GM18511 (cell line): ENCODE measurements at regions not wholly inside any gene's neighbourhood (a gene's known extent, or its start where the extent isn't known, plus 50 kb on each side); places are given as distances from the start of the nearest gene placed in this dataset.

Experiments used
- ATAC-seq: cut with Tn5 transposase; IDR thresholded peaks from one replicate; pipeline ENCODE4 v1.9.1; 2021; ENCODE audit warnings: mild to moderate bottlenecking, moderate library complexity; ENCODE audit not compliant: unreplicated experiment

DNA sequence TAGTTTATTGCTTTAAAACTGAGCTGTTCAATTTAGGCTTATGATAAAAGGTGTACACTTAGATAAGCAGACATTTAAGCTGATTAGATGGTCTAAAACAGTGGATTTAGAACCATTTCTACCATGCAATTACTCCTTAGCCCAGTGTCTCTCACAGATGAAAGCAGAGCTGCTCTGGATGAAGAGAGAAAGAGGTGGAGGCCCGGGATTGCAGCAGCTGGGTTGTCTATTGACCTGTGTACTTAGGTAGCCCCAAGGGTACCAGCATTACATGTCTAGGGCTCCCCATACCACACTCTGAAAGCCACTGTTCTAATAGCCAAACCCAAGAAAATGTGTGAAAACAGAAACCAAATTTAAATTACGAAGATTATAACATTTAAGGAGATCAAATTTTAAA lies 86.0 kb upstream of the GIMD1 start:
- no peak for ATAC-seq

DNA sequence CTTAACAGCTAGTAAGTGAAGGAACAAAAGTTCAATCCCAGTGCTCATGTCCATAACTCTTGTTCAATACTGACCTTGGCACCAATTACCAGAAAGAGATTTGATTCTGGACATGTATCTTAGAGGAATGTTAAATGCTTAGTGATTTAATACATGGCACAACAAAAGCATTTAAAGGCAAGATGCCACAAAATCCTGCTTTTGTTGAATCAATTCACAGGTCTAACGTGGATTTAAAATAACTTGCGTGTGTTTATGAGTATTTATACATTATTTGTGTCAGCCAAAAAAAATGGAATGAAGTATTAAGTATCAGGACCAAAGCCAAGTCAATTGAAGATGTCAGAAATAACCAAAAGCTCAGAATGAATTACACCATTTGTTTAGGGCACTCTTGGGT lies 85.4 kb upstream of the GIMD1 start:
- ATAC-seq = no peak

DNA sequence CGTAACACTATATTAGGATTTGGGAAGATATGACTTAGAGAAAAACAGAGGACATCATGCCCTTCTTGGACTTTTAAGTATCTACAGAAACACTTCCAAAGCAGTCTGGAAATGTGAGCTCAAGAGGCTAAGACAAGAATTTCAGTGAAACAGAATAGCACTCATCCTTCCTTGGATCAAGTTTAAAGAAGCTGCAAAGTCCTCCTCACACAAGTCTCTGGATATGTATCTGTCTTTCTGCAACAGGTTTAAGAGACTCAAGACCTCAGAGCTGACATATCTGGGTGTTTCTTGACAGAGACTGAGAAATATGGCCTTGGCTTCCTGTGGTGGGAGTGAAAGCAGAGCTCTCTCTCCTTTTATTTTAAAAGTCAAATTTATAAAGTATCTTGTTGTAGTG lies 82.5 kb upstream of the GIMD1 start:
- no peak for ATAC-seq

- ATAC-seq = no peak
These were observed 81.7 kb upstream of the GIMD1 start for GRCh38 chr4:106450249-106450648.

- no peak for ATAC-seq
These were observed 76.0 kb upstream of the GIMD1 start for GRCh38 chr4:106444557-106444956.

GRCh38 chr4:106430797-106431196 lies 62.2 kb upstream of the GIMD1 start:
- no peak for ATAC-seq

DNA sequence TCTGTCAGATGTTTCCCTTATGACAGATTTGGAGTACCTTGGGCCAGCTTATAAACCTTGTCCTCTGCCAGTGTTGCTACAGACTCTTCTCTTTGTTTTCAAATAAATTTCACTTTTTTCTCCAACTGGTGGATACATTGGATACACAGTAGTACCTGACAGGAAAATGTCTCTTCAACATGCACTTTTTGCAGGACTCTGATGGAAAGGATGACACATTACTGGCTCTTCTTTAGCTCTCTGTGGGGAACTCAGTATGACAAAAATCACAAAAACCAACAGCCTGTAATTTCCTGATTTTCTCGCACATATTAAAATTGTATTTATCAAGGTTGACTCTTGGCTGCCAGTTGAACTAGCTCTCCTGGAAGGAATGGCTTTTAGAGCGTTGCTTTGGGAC lies 61.3 kb upstream of the GIMD1 start:
- ATAC-seq = no peak

- ATAC-seq = no peak
These were observed 57.5 kb upstream of the GIMD1 start for GRCh38 chr4:106426069-106426468.

- no peak for ATAC-seq
These were observed 57.0 kb upstream of the GIMD1 start for GRCh38 chr4:106425576-106425975.

- ATAC-seq = no peak
These were observed 55.8 kb upstream of the GIMD1 start for GRCh38 chr4:106424426-106424825.

GRCh38 chr4:106423791-106424190 lies 55.2 kb upstream of the GIMD1 start:
- ATAC-seq = no peak

DNA sequence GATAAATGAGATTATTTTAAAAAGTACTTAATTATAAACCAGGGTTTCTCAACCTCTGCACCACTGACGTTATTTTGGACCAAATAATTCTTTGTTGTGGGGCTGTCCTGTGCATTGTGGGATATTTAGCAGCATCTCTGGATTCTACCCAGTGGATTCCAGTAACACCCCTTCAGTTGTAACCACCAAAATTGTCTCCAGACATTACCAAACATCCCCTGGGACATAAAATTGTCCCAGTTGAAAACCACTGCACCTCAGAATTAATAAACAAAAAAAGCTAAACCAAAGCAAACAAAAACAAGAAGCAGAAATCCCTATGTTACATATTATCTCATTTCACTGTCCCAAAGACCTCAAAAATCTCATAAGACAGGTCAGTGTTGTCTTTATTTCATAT lies 54.2 kb upstream of the GIMD1 start:
- no peak for ATAC-seq

DNA sequence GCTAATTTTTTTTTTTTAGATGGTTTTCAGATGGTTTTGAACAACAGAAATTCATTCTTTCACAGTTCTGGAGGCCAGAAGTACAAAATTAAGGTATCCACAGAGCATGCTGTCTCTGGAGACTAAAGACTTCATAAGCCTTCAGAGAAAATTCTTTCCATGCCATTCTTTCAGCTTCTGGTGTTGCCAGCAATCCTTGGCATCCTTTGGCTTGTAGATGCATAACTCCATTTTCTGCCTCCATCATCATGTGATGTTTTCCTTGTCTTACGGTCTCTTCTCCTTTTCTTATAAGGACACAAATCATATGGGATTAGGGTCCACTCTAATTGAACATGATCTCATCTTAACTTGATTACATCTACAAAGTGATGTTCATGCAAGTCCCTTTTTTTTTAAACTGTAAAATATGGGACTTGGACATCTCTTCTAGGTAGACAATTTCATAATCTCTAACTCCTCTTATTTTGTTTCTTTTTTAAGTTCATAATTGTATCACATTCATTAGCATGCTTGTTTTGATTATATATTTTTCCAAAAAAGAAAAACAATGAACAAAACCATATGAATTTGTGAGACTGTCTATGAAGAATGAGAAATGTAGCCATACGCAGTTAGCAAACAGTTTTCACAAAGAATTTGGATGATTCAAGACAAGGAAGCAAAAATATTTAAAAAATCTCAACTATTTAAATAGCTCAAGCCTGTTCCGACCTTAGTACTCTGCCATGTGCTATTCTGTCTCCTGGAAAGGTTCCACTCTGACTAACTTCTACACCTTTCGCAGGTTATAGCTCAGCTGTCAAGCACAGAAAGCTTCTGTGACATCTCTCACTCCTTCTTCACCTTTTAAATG lies 53.1 kb upstream of the GIMD1 start:
- no peak for ATAC-seq

DNA sequence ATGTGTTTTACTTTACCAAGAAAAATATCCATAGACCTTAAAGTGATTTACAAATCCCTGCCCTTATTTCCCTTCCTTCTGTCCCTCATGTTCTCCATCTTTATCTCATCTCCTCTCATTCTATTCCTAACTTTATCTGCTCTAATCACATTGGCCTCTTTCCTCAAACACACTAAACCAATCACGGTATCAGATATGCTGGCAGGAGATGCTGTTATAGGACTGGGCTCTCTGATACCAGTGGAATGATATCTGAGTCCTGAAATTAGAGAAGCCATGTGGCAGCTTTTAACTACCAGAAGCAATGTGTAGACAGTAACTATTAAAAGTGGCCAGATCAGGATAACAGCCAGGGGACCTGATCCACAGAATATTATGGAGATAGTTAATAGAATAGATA lies 49.9 kb upstream of the GIMD1 start:
- ATAC-seq = no peak
